ENCODE measurements at regions not wholly inside any gene's neighbourhood (a gene's known extent, or its start where the extent isn't known, plus 50 kb on each side); places are given as distances from the start of the nearest gene placed in this dataset.

DNA sequence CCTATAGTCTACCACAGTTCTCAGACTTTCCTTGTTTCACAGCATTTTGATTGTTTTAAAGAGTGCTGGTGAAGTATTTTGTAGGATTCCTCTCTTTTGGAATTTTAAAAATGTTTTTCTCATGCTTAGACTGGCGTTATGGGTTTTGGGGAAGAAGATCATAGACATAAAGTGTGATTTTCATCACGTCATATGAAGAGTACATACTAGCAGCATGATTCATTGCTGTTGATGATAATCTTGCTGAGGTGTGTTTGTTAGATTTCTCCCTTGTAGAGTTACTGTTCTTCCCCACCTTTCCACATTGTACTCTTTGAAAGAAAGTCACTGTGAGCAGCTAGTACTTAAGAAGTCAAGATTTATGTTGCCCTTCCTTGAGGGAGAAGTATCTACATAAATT lies 396.1 kb upstream of the GNPDA2 start:
- no peak for TF ChIP-seq CTCF (IDR thresholded peaks at IDR 0.05)
- no peak for TF ChIP-seq POLR2A (IDR thresholded peaks at IDR 0.05)
